ENCODE measurements at regions not wholly inside any gene's neighbourhood (a gene's known extent, or its start where the extent isn't known, plus 50 kb on each side); places are given as distances from the start of the nearest gene placed in this dataset.

- no peak for TF ChIP-seq CTCF (conservative IDR thresholded peaks at IDR 0.05)
- TF ChIP-seq ZFX (IDR thresholded peaks at IDR 0.05) = no peak
Observed at GRCh38 chr1:93744299-93744988, 62.8 kb upstream of the BCAR3 start.
